PC-9 (cell line): ENCODE measurements at regions not wholly inside any gene's neighbourhood (a gene's known extent, or its start where the extent isn't known, plus 50 kb on each side); places are given as distances from the start of the nearest gene placed in this dataset.

ENCODE experiments used
- CTCF ChIP-seq: fragments of 200-600 bp; sonication (generic); conservative IDR thresholded peaks from 2 replicates; pipeline ENCODE4 v1.6.1; 2017; ENCODE audit warnings: mixed run types, antibody characterized with exemption, mild to moderate bottlenecking, moderate library complexity
- EZH2 ChIP-seq: fragments of 200-600 bp; sonication (generic); IDR thresholded peaks from 2 replicates; pipeline ENCODE4 v1.8.0; 2017; ENCODE audit warnings: antibody characterized with exemption, low read depth

DNA sequence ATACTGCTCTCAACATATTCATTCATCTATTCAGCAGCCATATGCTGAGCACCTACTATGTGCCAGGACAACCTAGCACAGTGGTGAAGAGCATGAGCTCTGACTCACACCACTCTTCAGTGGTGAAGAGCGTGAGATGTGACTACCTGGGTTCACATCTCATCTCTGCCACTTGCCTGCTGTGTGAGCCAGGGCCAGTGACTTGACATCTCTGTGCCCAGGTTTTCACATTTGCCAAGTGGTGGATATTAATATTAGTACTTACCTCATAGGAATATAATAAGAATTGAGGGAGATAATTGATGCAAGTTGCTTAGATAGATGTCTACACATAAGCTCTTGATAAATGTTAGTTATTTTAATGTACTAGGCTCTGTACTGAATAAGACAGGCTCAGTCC is 488.9 kb downstream of the PTPRU start:
- no peak for TF ChIP-seq CTCF
- TF ChIP-seq EZH2, result no peak
